HG02981 (cell line): ENCODE measurements at regions not wholly inside any gene's neighbourhood (a gene's known extent, or its start where the extent isn't known, plus 50 kb on each side); places are given as distances from the start of the nearest gene placed in this dataset.
"Not testable (repeated sequence)": the region's sequence is repeated elsewhere in the genome, so short reads cannot be mapped to it uniquely, and the experiment has no call there.

Experiments
- ATAC-seq: cut with Tn5 transposase; IDR thresholded peaks from one replicate; pipeline ENCODE4 v1.9.1; 2021; ENCODE audit warnings: mild to moderate bottlenecking, moderate library complexity; ENCODE audit not compliant: unreplicated experiment

DNA sequence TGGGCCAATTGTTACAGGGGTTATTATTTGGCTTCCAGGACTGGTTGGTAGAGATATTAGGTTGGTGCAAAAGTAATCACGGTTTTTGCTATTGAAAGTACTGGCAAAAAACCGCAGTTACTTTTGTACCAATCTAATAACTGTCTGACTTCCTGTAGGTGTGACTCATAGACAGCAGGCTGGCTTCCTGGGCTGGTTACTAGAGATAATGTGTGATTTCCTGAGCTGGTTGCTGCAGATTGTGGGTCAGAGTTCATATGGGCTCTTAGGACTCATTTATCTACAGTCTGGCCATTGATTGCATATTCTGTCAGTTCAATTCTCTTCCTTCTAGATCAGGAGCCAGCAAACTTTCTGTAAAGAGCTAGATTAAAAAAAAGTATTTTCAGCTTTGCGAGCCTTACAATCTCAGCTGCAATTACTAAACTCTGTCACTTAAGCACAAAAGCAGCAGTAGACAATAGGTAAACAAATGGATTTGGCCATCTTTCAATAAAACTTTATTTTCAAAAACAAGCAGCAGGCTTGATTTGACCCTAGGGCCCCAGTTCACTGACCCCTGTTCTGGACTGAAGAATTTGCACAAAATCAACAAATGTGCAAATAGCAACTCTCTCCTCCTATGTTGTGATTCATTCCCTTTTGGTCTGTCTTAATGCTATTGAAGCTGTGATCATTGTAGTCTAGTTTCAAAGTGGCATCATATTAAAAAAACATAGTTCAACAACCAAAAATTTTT, 50.8 kb upstream of the BOD1L1 start:
- no peak for ATAC-seq

DNA sequence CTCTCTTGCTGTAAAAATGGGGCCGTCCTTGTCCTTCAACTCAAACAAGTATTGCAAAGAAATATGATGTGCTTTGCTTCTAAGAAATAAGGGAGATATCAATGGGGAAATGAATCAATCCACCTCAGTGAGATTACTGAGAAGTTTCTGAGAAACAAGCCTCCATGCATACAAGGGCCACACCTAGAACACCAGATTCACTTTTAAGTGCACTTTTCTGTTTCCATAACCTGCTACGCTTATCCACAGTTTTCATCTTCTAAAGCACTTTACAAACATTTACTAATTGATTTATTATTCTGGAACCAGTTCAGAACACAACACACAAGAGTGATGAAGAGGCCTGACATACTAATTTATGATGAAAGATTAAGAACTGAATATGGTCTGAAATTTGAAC, 54.0 kb upstream of the BOD1L1 start:
- no peak for ATAC-seq

DNA sequence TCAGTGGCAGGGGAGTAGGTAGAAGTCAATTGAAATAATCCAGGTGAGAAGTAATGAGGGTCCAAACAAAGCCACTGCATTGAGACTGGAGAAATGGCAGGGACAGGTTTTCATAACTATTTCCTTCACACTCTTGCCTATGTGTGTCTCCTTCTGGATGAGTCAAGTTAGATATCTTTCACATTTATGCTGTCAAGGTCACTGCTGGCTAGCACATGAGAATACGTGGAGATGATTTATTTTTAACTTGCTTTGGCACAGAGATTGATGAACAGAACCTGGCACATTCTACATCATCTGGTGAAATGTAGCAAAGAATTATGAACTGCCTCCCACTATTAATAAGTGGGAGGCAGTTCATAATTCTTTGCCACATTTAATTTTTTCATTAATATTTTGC, 66.7 kb upstream of the BOD1L1 start:
- no peak for ATAC-seq

DNA sequence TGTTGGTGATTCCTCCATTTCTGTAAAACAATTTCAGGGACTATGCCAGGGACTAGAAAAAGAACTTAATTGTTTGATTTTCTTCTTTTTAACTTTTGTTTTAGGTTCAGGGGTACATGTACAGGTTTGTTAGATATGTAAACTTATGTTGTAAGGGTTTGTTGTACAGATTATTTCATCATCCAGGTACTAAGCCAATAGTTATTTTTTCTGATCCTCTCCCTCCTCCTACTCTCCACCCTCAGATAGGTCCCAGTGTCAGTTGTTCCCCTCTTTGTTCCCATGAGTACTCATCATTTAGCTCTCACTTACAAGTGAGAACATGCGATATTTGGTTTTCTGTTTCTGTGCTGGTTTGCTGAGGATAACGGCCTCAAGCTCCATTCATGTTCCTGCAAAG, 70.8 kb upstream of the BOD1L1 start:
- ATAC-seq = no peak

DNA sequence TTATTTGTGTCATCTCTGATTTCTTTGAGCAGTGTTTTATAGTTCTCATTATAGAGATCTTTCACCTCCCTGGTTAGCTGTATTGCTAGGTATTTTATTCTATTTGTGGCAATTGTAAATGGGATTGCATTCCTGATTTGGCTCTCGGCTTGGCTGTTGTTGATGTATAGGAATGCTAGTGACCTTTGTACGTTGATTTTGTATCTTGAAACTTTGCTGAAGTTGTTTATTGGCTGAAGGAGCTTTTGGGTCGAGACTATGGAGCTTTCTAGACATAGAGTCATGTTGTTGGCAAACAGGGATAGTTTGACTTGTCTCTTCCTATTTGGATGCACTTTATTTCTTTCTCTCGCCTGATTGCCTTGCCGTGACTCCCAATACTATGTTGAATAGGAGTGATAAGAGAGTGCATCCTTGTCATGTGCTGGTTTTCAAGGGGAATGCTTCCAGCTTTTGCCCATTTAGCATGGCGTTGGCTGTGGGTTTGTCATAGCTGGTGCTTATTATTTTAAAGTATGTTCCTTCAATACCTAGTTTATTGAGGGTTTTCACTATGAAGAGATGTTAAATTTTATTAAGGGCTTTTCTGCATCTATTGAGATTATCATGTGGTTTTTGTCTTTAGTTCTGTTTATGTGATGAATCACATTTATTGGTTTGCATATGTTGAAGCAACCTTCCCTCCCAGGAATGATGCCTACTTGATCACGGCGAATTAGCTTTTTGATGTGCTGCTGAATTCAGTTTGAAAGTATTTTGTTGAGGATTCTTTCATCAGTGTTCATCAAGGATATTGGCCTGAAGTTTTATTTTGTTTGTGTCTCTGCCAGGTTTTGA, 72.7 kb upstream of the BOD1L1 start:
- ATAC-seq = no peak

DNA sequence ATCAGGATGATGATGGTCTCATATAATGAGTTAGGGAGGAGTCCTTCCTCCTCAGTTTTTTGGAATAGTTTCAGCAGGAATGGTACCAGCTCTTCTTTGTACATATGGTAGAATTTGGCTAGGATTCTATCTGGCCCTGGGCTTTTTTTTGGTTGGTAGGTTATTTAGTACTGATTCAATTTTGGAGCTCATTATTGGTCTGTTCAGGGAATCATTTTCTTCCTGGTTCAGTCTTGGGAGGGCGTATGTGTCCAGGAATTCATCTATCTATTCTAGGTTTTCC, 73.3 kb upstream of the BOD1L1 start:
- ATAC-seq = not testable (repeated sequence)

DNA sequence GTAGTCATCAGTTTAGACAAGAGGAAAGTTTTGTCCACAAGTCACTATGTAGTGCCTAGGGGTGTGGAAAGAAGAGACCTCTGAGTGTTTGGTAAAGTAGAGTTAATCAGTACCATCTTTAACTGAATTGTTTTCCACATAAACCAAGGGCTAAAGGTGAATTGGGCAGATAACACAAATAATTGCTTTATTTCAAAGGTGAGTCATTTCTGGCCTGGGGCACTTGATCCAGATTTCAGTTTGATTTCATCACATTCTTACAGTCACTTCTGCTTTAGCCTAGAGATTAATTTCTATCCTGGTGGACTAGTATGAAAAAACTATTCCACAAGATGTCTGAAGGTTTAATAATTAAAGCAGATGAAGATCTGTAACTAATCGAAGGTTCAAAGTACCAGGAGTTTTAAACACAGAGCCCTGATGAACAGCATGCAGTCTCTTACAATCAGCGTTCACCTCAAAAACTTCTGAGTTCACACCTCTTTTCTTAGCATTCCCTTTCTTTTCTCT, 74.5 kb upstream of the BOD1L1 start:
- no peak for ATAC-seq

DNA sequence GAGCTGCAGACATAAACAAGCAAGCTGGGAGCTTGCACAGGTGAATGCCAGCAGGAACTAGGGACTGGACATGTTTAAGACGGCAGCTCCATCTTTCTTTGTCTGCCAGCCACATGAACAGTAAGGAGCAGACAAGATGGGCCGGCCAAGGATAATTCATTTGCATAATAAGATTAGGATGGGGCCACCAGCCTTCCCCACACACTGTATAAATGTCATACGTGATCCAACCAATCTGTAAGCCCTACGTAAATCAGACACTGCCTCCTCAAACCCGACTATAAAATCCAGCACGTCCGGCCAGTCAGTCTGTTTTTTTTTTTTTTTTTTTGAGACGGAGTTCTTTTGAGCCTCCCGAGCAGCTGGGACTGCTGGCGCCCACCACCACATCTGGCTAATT, 75.6 kb upstream of the BOD1L1 start:
- ATAC-seq = no peak

DNA sequence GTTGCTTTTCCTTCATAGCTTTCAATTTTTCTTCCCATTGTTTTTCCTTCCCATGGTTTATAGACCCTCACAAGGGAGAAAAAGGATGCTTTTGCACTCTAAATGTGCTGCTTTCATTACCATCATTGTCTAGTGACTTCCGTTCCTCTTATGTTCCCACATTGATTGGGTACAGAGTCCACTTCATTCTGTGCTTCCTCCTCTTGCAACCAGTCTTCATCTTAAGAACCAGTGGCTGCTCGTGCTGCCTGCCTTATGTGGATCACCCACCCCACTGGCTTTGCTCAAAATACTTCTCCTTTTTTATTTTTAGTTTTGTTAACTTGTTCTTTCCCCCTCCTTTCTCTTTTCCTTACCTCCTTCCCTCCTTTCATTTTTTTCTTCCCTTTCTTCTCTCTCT, 76.5 kb upstream of the BOD1L1 start:
- ATAC-seq = no peak

DNA sequence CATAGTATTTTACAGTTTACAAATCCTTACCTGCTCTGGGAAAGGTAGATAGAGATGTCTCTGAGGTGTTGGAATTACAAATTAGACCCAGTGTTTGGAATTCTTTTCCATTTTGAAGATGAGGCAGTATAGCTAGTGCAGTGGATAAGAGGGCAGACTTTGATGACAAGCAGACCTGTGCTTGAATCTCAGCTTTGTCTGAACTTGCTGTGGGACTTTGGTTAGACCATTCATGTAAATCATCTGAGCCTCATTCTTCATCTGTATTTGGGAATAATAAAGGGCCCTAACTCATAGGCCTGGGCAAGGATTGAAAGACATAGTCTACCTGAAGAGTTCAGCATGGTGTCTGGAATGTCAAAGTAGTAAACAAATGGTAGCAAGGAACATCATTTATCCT, 77.2 kb upstream of the BOD1L1 start:
- ATAC-seq = no peak

DNA sequence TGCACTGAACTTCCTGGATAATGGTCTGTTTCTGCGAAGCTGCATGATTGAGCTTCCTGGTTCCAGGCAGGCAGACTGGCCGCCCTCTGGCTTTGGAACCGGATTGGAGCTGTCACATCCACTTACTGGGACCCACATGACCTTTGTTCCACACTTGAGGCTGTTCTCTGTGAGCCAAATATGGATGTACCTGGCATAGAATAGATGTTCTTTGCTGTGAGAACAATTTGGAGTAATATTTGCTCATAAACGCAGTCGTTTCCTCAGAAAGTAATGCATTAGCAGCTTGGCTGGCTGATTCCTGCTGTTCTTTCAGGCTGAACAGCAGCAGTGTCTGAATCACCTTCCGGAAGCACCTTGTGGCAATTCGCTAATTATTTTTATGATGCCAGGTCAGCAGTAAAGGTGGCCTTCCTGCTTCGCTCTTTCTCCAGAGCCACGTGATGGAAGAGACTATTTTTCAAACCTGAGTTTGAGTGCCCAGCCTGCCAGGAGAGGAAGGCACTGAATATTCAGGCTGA, 78.1 kb upstream of the BOD1L1 start:
- no peak for ATAC-seq

DNA sequence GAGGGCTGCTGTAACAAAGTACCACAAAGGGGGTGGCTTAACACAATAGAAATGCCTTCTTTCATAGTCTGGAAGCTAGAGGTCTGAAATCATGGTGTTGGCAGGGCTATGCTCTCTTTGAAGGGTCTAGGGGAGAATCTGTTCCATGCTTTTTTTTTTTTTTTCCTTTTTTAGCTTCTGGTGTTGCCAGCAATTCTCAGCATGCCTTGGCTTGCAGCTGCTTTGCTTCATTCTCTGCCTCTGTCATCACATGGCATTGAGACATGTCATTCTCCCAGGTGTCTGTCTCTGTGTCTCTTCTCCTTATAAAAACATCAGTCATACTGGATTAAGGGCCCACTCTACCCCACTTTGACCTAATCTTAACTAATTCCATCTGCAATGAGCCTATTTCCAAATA, 78.6 kb upstream of the BOD1L1 start:
- no peak for ATAC-seq

DNA sequence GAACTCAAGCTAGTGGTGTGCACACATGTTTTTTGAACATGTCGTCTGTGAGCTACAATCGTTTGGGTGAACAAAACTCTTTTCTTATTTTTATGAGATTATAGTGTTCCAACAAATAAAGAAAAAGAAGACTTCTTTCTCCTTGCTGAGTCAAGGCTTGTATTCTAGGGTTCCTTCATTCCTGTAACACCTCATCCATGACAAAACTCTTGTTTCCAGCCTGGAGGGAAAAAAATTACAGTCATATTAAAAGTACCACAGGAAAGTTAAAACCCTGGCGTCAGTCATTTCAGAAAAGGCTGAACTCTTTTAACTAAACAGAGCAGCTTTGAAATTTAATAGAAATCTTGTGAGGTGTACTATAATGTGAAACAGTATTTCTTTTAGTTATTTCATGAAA, 79.2 kb upstream of the BOD1L1 start:
- no peak for ATAC-seq

DNA sequence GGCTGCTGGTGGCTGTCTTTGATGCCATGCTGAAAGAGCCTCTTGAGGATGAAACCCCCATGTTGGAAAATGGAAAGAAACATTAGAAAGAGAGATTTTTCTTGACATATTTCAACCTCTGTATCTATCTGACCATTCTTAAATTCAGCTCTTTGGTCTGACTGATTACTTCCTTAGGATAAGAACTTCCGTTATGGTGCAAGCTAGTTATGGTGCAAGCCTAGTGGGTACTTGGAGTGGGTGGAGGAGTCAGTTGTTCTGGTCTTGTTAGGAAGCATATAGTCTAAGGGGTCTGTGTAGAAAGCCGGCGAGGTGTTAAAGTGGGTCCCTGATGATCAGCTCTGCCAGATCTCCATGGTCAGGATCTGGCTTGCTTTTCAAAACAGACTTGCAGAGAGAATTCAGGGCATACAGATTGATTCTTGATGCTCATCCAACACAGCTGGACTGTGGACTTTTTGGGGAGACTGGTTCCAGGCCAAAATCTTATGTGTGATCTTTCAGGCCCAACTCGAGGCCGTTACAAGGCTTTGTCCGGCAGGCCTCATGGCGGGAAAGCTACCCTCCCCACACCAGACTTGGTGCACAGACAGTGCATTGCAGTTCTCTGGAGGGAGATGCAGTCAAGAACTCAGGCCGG, 82.8 kb upstream of the BOD1L1 start:
- ATAC-seq = no peak

DNA sequence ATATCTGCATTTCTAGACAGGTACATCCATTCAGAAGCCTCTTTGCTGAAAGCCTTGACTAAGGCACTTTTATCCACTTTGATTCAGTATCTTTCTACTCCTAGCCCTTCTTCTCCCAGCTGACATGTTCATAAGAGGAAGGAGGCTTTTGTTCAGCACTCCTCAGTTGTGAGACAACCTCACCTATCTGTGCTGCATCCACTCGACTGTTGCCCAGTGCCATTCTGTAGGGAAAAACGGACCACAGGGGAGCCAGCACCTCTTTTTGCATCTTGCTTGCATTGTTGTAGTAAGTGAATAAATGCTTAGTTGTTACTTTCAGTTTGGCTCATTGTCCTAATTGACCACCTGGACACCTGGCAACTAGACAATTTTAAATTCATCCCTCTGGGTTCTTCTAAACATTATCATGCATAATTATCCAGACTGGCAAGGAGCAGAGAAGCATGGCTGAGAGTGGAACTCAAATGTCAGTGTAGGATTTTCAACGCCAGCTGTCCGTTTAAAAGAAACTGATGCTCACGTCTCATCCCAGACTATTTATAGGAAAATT, 83.8 kb upstream of the BOD1L1 start:
- no peak for ATAC-seq

DNA sequence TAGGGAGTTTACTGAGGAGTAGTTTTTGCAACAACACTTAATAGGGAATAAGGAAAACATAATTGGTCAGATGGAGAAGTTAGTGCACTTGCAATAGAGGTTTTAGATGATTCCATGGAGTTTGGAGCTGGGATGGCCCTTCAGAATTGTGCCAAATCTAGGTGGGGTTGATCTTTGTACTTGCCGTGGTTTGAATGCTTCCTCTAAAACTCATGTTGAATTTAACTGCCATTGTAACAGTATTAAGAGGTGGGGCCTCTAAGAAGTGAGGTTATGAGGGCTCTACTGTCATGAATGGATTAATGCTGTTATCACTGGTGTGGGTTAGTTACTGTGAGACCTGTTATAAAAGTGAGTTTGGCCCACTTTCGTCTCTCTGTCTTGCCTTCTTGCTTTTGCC, 94.4 kb upstream of the BOD1L1 start:
- ATAC-seq = no peak

DNA sequence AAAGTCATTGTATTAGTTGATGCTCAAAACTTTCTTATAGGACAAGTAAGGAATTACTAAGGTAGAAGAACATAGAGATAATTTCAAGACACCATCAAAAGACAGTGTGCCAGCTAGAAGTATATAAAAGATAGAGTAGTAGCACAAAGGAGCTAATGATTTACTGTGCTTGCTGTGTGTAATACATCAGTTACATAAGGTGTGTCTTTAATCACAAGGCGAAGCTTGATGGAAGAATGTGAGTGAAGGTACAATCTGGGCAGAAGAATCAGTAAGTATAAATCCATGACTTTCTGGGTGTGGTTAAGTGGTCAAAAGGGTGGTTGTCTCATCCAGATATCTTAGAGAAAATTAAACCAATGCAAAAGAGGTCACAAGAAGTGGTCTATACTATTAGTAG, 95.1 kb upstream of the BOD1L1 start:
- no peak for ATAC-seq

DNA sequence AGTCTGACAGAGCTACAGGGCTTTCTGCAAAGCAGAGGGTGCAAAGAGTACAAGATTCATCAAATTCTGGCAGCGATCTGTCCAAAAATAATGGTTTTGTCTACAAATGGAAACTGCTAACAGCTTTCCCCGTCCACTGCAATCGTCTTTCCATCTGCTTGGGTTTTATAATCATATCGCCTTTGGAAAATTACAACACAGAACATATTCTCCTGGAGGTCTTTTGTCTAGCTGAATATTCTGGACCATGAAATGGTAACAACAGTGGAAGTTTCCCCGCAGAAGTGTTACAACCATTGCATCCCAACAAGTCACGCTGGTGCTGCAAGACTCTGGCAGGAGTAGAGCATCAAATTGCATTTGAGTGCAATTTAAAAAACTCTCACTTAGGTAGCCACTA, 101.2 kb upstream of the BOD1L1 start:
- ATAC-seq = no peak

DNA sequence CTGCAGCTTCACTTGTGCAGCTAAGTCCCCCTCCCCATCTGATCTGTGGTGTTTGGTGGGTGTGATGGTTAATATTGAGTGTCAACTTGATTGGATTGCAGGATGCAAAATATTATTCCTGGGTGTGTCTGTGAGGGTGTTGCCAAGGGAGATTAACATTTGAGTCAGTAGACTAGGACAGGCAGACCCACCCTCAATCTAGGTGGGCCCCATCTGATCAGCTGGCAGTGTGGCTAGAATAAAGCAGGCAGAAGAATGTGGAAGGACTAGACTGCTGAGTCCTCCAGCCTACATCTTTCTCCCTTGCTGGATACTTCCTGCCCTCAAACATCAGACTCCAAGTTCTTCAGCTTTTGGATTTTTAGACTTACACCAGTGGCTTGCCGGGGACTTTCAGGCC, 103.5 kb upstream of the BOD1L1 start:
- no peak for ATAC-seq

DNA sequence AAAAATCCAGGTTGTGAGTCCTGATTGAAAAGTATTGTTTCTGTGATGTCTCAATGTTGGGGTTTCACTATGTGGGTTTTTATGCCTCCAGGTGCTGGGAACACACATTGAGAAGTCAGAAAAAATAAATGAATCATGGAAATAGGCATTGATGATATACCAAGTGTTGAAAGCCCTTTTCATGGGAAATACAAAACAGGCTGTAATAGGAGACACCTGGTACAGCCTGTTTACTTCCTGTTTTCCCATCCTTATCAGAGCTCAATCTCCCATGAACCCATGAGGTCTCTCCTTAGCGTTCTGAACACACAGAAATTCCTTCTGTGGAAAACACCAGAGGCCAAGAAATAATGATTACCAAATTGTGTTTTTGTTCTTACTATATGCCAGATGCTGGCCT, 106.3 kb upstream of the BOD1L1 start:
- no peak for ATAC-seq

DNA sequence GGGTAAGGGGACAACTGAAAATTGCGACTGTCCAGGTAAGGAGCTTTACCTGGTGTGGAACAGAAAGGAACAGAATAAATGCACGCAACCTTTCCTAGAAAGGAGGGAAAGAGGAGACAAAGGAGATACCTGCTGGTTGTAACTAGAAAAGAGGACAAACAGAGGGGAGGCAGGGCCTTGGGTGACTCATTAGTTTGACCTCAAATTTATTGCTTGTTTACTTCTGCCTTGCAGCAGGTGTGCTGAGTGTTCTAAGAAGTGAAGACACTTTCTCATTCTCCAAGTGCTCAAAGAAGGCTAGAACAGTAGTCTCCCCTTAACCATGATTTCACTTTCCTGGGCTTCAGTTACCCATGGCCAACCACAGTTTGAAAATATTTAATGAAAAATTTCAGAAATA, 123.1 kb upstream of the BOD1L1 start:
- no peak for ATAC-seq

DNA sequence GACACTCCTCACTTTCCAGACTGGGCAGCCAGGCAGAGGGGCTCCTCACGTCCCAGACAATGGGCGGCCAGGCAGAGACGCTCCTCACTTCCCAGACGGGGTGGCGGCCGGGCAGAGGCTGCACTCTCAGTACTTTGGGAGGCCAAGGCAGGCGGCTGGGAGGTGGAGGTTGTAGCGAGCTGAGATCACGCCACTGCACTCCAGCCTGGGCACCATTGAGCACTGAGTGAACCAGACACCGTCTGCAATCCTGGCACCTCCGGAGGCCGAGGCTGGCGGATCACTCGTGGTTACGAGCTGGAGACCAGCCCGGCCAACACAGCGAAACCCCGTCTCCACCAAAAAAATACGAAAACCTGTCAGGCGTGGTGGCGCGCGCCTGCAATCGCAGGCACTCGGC, 134.1 kb upstream of the BOD1L1 start:
- ATAC-seq = not testable (repeated sequence)
